ENCODE measurements at regions not wholly inside any gene's neighbourhood (a gene's known extent, or its start where the extent isn't known, plus 50 kb on each side); places are given as distances from the start of the nearest gene placed in this dataset.
A peak's percentile ranks its signal among the peaks of the same experiment; 100 is the strongest.

- Mint-ChIP-seq H3K36me3 (ENCODE audit: low read depth) (no peaks in the 10 kb centered on the region), H3K27me3 (ENCODE audit: low read depth) (no peaks in the 10 kb centered on the region), H3K27ac (no peak overlapping the region), H3K9me3 (no peaks in the 10 kb centered on the region), H3K4me1 (ENCODE audit: low read depth) (no peaks in the 10 kb centered on the region), H3K4me3 (no peak overlapping the region)
- DNase-seq (ENCODE audit: low spot score): no peak
These were observed 122.3 kb downstream of the TM2D1 start for GRCh38 chr1:61602663-61603062.

- H3K4me3 Mint-ChIP-seq: no peak overlapping the region
- no peaks in the 10 kb centered on the region for H3K4me1 Mint-ChIP-seq (ENCODE audit: low read depth)
- DNase-seq (ENCODE audit: low spot score): no peak
- no peak overlapping the region for H3K27ac Mint-ChIP-seq
- no peaks in the 10 kb centered on the region for H3K36me3 Mint-ChIP-seq (ENCODE audit: low read depth)
- no peaks in the 10 kb centered on the region for H3K9me3 Mint-ChIP-seq
- H3K27me3 Mint-ChIP-seq (ENCODE audit: low read depth): peaks cover 7% of the 10 kb centered on the region
These were observed 127.3 kb downstream of the TM2D1 start for GRCh38 chr1:61597601-61598000.

GRCh38 chr1:61593331-61593730 lies 131.6 kb downstream of the TM2D1 start:
- Mint-ChIP-seq H3K4me1 (ENCODE audit: low read depth) (no peaks in the 10 kb centered on the region), H3K9me3 (no peaks in the 10 kb centered on the region), H3K27me3 (ENCODE audit: low read depth) (peaks cover 10% of the 10 kb centered on the region)

GRCh38 chr1:61591351-61591750 lies 133.6 kb downstream of the TM2D1 start:
- Mint-ChIP-seq H3K27me3 (ENCODE audit: low read depth) (peaks cover 9% of the 10 kb centered on the region), H3K4me1 (ENCODE audit: low read depth) (no peaks in the 10 kb centered on the region), H3K36me3 (ENCODE audit: low read depth) (no peaks in the 10 kb centered on the region), H3K27ac (no peak overlapping the region), H3K9me3 (no peaks in the 10 kb centered on the region), H3K4me3 (no peak overlapping the region)
- no peak for DNase-seq (ENCODE audit: low spot score)

More at GRCh38 chr1:61593331-61593730, 131.6 kb downstream of the TM2D1 start:
- no peak overlapping the region for H3K4me3 Mint-ChIP-seq
- no peak for DNase-seq (ENCODE audit: low spot score)
- H3K27ac Mint-ChIP-seq: no peak overlapping the region
- H3K36me3 Mint-ChIP-seq (ENCODE audit: low read depth): no peaks in the 10 kb centered on the region

- H3K9me3 Mint-ChIP-seq: no peaks in the 10 kb centered on the region
- no peak overlapping the region for H3K27ac Mint-ChIP-seq
- no peak overlapping the region for H3K4me3 Mint-ChIP-seq
These were observed 135.9 kb downstream of the TM2D1 start for GRCh38 chr1:61588736-61589672.

GRCh38 chr1:61585714-61586113 lies 139.2 kb downstream of the TM2D1 start:
- H3K27ac Mint-ChIP-seq: no peak overlapping the region
- H3K4me3 Mint-ChIP-seq: no peak overlapping the region
- H3K36me3 Mint-ChIP-seq (ENCODE audit: low read depth): no peaks in the 10 kb centered on the region
- DNase-seq (ENCODE audit: low spot score): no peak
- no peaks in the 10 kb centered on the region for H3K9me3 Mint-ChIP-seq
- H3K4me1 Mint-ChIP-seq (ENCODE audit: low read depth): no peaks in the 10 kb centered on the region
- peaks cover 10% of the 10 kb centered on the region for H3K27me3 Mint-ChIP-seq (ENCODE audit: low read depth)

More at GRCh38 chr1:61588736-61589672, 135.9 kb downstream of the TM2D1 start:
- peak; percentile 36 for DNase-seq (ENCODE audit: low spot score)
- Mint-ChIP-seq H3K27me3 (ENCODE audit: low read depth) (peaks cover 9% of the 10 kb centered on the region), H3K4me1 (ENCODE audit: low read depth) (no peaks in the 10 kb centered on the region), H3K36me3 (ENCODE audit: low read depth) (no peaks in the 10 kb centered on the region)

GRCh38 chr1:61583703-61584102 lies 141.2 kb downstream of the TM2D1 start:
- Mint-ChIP-seq H3K4me1 (ENCODE audit: low read depth) (no peaks in the 10 kb centered on the region), H3K9me3 (no peaks in the 10 kb centered on the region), H3K27ac (no peak overlapping the region), H3K36me3 (ENCODE audit: low read depth) (no peaks in the 10 kb centered on the region), H3K27me3 (ENCODE audit: low read depth) (peaks cover 10% of the 10 kb centered on the region), H3K4me3 (no peak overlapping the region)
- no peak for DNase-seq (ENCODE audit: low spot score)

- Mint-ChIP-seq H3K4me1 (ENCODE audit: low read depth) (no peaks in the 10 kb centered on the region), H3K4me3 (no peak overlapping the region), H3K9me3 (no peaks in the 10 kb centered on the region), H3K27me3 (ENCODE audit: low read depth) (peaks cover 13% of the 10 kb centered on the region), H3K36me3 (ENCODE audit: low read depth) (no peaks in the 10 kb centered on the region), H3K27ac (no peak overlapping the region)
- no peak for DNase-seq (ENCODE audit: low spot score)
These were observed 143.7 kb downstream of the TM2D1 start for GRCh38 chr1:61581251-61581650.

GRCh38 chr1:61580417-61580816 lies 144.5 kb downstream of the TM2D1 start:
- no peaks in the 10 kb centered on the region for H3K9me3 Mint-ChIP-seq
- H3K36me3 Mint-ChIP-seq (ENCODE audit: low read depth): no peaks in the 10 kb centered on the region
- no peak overlapping the region for H3K27ac Mint-ChIP-seq
- H3K4me3 Mint-ChIP-seq: no peak overlapping the region
- peaks cover 14% of the 10 kb centered on the region for H3K27me3 Mint-ChIP-seq (ENCODE audit: low read depth)
- DNase-seq (ENCODE audit: low spot score): no peak
- H3K4me1 Mint-ChIP-seq (ENCODE audit: low read depth): no peaks in the 10 kb centered on the region

- H3K27ac Mint-ChIP-seq: no peak overlapping the region
- H3K4me3 Mint-ChIP-seq: no peak overlapping the region
- H3K36me3 Mint-ChIP-seq (ENCODE audit: low read depth): no peaks in the 10 kb centered on the region
- peaks cover 14% of the 10 kb centered on the region for H3K27me3 Mint-ChIP-seq (ENCODE audit: low read depth)
- DNase-seq (ENCODE audit: low spot score): no peak
- H3K4me1 Mint-ChIP-seq (ENCODE audit: low read depth): no peaks in the 10 kb centered on the region
- no peaks in the 10 kb centered on the region for H3K9me3 Mint-ChIP-seq
These were observed 145.1 kb downstream of the TM2D1 start for GRCh38 chr1:61579802-61580201.

GRCh38 chr1:61572046-61572445 lies 152.9 kb downstream of the TM2D1 start:
- DNase-seq (ENCODE audit: low spot score): no peak
- Mint-ChIP-seq H3K4me3 (no peak overlapping the region), H3K36me3 (ENCODE audit: low read depth) (no peaks in the 10 kb centered on the region), H3K9me3 (no peaks in the 10 kb centered on the region), H3K27ac (no peak overlapping the region), H3K4me1 (ENCODE audit: low read depth) (no peaks in the 10 kb centered on the region), H3K27me3 (ENCODE audit: low read depth) (peaks cover 5% of the 10 kb centered on the region)

GRCh38 chr1:61570191-61570590 lies 154.8 kb downstream of the TM2D1 start:
- Mint-ChIP-seq H3K4me3 (no peak overlapping the region), H3K36me3 (ENCODE audit: low read depth) (no peaks in the 10 kb centered on the region), H3K4me1 (ENCODE audit: low read depth) (no peaks in the 10 kb centered on the region), H3K27ac (no peak overlapping the region), H3K9me3 (peaks cover 6% of the 10 kb centered on the region), H3K27me3 (ENCODE audit: low read depth) (no peaks in the 10 kb centered on the region)
- no peak for DNase-seq (ENCODE audit: low spot score)

GRCh38 chr1:61569303-61569621 lies 155.7 kb downstream of the TM2D1 start:
- no peak overlapping the region for H3K27ac Mint-ChIP-seq
- H3K36me3 Mint-ChIP-seq (ENCODE audit: low read depth): no peaks in the 10 kb centered on the region
- no peak overlapping the region for H3K4me3 Mint-ChIP-seq
- H3K27me3 Mint-ChIP-seq (ENCODE audit: low read depth): no peaks in the 10 kb centered on the region
- H3K9me3 Mint-ChIP-seq: peaks cover 11% of the 10 kb centered on the region
- DNase-seq (ENCODE audit: low spot score): no peak
- H3K4me1 Mint-ChIP-seq (ENCODE audit: low read depth): no peaks in the 10 kb centered on the region

- Mint-ChIP-seq H3K4me3 (no peak overlapping the region), H3K27me3 (ENCODE audit: low read depth) (no peaks in the 10 kb centered on the region), H3K4me1 (ENCODE audit: low read depth) (no peaks in the 10 kb centered on the region), H3K9me3 (peaks cover 11% of the 10 kb centered on the region), H3K27ac (no peak overlapping the region), H3K36me3 (ENCODE audit: low read depth) (no peaks in the 10 kb centered on the region)
- no peak for DNase-seq (ENCODE audit: low spot score)
These were observed 156.3 kb downstream of the TM2D1 start for GRCh38 chr1:61568460-61569302.

Measured in T-helper 2 cell treated with Interferon-gamma antibody and Interleukin-4, amounts not matched to agents 5 μg/mL and 100 μg/mL, for 36 hours (primary cell).